HG03280 (cell line): ENCODE measurements at regions not wholly inside any gene's neighbourhood (a gene's known extent, or its start where the extent isn't known, plus 50 kb on each side); places are given as distances from the start of the nearest gene placed in this dataset.

Experiments used
- ATAC-seq: cut with Tn5 transposase; IDR thresholded peaks from one replicate; pipeline ENCODE4 v1.9.1; 2021; ENCODE audit warnings: mild to moderate bottlenecking, moderate library complexity; ENCODE audit not compliant: unreplicated experiment

- ATAC-seq = no peak
These were observed 493.8 kb downstream of the FBXO15 start for GRCh38 chr18:73653827-73654226.

- ATAC-seq = no peak
These were observed 494.4 kb downstream of the FBXO15 start for GRCh38 chr18:73653251-73653650.

GRCh38 chr18:73647391-73647790 lies 500.2 kb downstream of the FBXO15 start:
- no peak for ATAC-seq

- no peak for ATAC-seq
These were observed 500.9 kb downstream of the FBXO15 start for GRCh38 chr18:73646772-73647171.

GRCh38 chr18:73646196-73646595 lies 501.4 kb downstream of the FBXO15 start:
- no peak for ATAC-seq

GRCh38 chr18:73645160-73645715 lies 502.4 kb downstream of the FBXO15 start:
- no peak for ATAC-seq

GRCh38 chr18:73639788-73640187 lies 507.8 kb downstream of the FBXO15 start:
- no peak for ATAC-seq

- no peak for ATAC-seq
These were observed 508.9 kb downstream of the FBXO15 start for GRCh38 chr18:73638709-73639108.

GRCh38 chr18:73636355-73636754 lies 511.3 kb downstream of the FBXO15 start:
- ATAC-seq = no peak

GRCh38 chr18:73626859-73627258 lies 520.8 kb downstream of the FBXO15 start:
- ATAC-seq = no peak

GRCh38 chr18:73626221-73626620 lies 521.4 kb downstream of the FBXO15 start:
- ATAC-seq = no peak

GRCh38 chr18:73621091-73621490 lies 526.5 kb downstream of the FBXO15 start:
- no peak for ATAC-seq

- no peak for ATAC-seq
These were observed 529.7 kb downstream of the FBXO15 start for GRCh38 chr18:73617981-73618380.

GRCh38 chr18:73615506-73615905 lies 532.1 kb downstream of the FBXO15 start:
- no peak for ATAC-seq

- ATAC-seq = no peak
These were observed 532.8 kb downstream of the FBXO15 start for GRCh38 chr18:73614812-73615211.

- ATAC-seq = no peak
These were observed 533.8 kb downstream of the FBXO15 start for GRCh38 chr18:73613706-73614340.

GRCh38 chr18:73597832-73598615 lies 549.6 kb downstream of the FBXO15 start:
- no peak for ATAC-seq

GRCh38 chr18:73594749-73595148 lies 552.9 kb downstream of the FBXO15 start:
- no peak for ATAC-seq

- no peak for ATAC-seq
These were observed 554.4 kb downstream of the FBXO15 start for GRCh38 chr18:73593207-73593606.

GRCh38 chr18:73590950-73591349 lies 556.7 kb downstream of the FBXO15 start:
- no peak for ATAC-seq

- ATAC-seq = no peak
These were observed 567.9 kb downstream of the FBXO15 start for GRCh38 chr18:73579698-73580097.

GRCh38 chr18:73577365-73577764 lies 570.3 kb downstream of the FBXO15 start:
- no peak for ATAC-seq
